ENCODE measurements at regions not wholly inside any gene's neighbourhood (a gene's known extent, or its start where the extent isn't known, plus 50 kb on each side); places are given as distances from the start of the nearest gene placed in this dataset.

- no peak for DNase-seq
These were observed 350.1 kb upstream of the DACH1 start for GRCh38 chr13:72217142-72217541.

- no peak for DNase-seq
These were observed 341.2 kb upstream of the DACH1 start for GRCh38 chr13:72208112-72208645.

GRCh38 chr13:72205773-72206172 lies 338.8 kb upstream of the DACH1 start:
- no peak for DNase-seq

GRCh38 chr13:72204291-72204690 lies 337.3 kb upstream of the DACH1 start:
- DNase-seq: no peak

GRCh38 chr13:72201726-72202125 lies 334.7 kb upstream of the DACH1 start:
- no peak for DNase-seq

GRCh38 chr13:72199640-72200039 lies 332.6 kb upstream of the DACH1 start:
- no peak for DNase-seq

- DNase-seq: no peak
These were observed 332.1 kb upstream of the DACH1 start for GRCh38 chr13:72198967-72199560.

GRCh38 chr13:72198042-72198441 lies 331.0 kb upstream of the DACH1 start:
- DNase-seq: no peak

- DNase-seq: no peak
These were observed 328.2 kb upstream of the DACH1 start for GRCh38 chr13:72195044-72195704.

- DNase-seq: no peak
These were observed 327.5 kb upstream of the DACH1 start for GRCh38 chr13:72194523-72194922.

- no peak for DNase-seq
These were observed 319.9 kb upstream of the DACH1 start for GRCh38 chr13:72186730-72187422.

GRCh38 chr13:72185776-72186175 lies 318.8 kb upstream of the DACH1 start:
- no peak for DNase-seq

- no peak for DNase-seq
These were observed 314.7 kb upstream of the DACH1 start for GRCh38 chr13:72181661-72182060.

GRCh38 chr13:72180253-72180952 lies 313.4 kb upstream of the DACH1 start:
- DNase-seq: no peak

- DNase-seq: no peak
These were observed 307.5 kb upstream of the DACH1 start for GRCh38 chr13:72174549-72174948.

GRCh38 chr13:72170571-72170970 lies 303.6 kb upstream of the DACH1 start:
- no peak for DNase-seq

GRCh38 chr13:72168126-72168855 lies 301.3 kb upstream of the DACH1 start:
- no peak for DNase-seq

GRCh38 chr13:72166102-72166650 lies 299.2 kb upstream of the DACH1 start:
- no peak for DNase-seq

GRCh38 chr13:72165276-72165675 lies 298.3 kb upstream of the DACH1 start:
- no peak for DNase-seq

- DNase-seq: no peak
These were observed 297.8 kb upstream of the DACH1 start for GRCh38 chr13:72164811-72165210.

- no peak for DNase-seq
These were observed 296.7 kb upstream of the DACH1 start for GRCh38 chr13:72163678-72164077.

- DNase-seq: no peak
These were observed 294.0 kb upstream of the DACH1 start for GRCh38 chr13:72160977-72161376.
